ENCODE measurements at regions not wholly inside any gene's neighbourhood (a gene's known extent, or its start where the extent isn't known, plus 50 kb on each side); places are given as distances from the start of the nearest gene placed in this dataset.

DNA sequence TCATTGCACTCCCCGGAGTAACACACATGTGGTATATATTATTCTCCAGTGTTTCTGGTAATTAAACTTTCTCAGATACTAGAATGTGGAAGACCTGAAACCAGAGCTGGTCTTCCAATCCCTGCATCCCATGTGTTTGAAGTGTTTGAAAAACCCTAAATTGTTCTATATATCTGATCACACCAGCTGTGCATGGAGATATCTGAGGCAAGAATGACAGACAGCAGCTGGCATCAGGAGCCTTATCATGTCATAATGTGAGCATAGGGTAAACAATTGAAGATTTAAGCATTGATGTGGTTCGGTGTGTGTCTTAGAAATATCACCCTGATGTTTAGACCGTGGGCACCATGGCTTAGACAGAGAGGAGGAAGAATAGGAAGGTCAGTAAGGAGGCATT, 251.0 kb downstream of the CDH11 start:
- TF ChIP-seq POLR2AphosphoS5 (IDR thresholded peaks at IDR 0.05; ENCODE audit: borderline replicate concordance, low read depth, low read length) (no peak), EZH2 (IDR thresholded peaks at IDR 0.05) (no peak), FOXP2 (optimal IDR thresholded peaks at IDR 0.05; ENCODE audit: control extremely low read depth, extremely low read length, insufficient read depth) (no peak)

Measured in SK-N-MC (cell line).